H1 (cell line): ENCODE measurements at regions not wholly inside any gene's neighbourhood (a gene's known extent, or its start where the extent isn't known, plus 50 kb on each side); places are given as distances from the start of the nearest gene placed in this dataset.

ENCODE experiments used
- CREB1 ChIP-seq: IDR thresholded peaks from 2 replicates; pipeline ENCODE4 v1.6.1; 2012; ENCODE audit warnings: inconsistent platforms
- HDAC2 ChIP-seq, 2 experiments: fragments of 300-600 bp in 1 of 2; sonication (generic) in 1 of 2; IDR thresholded peaks; 2 replicates each; pipeline ENCODE4 v1.6.1; 2011 to 2012; ENCODE audit warnings: low read depth in 2 of 2, low read length in 2 of 2, mild to moderate bottlenecking in 2 of 2, moderate library complexity in 2 of 2, borderline replicate concordance in 1 of 2, inconsistent platforms in 1 of 2
- MAFK ChIP-seq: IDR thresholded peaks from 2 replicates; pipeline ENCODE4 v1.6.1; 2012; ENCODE audit warnings: low read depth, mild to moderate bottlenecking, improper control_type of control experiment, low read length
- POLR2A ChIP-seq, 2 experiments: IDR thresholded peaks; 1 replicate in 1 of 2; 2 replicates in 1 of 2; pipeline ENCODE4 v1.6.1; 2011; ENCODE audit warnings: low read depth in 2 of 2, low read length in 2 of 2, mild to moderate bottlenecking in 2 of 2; ENCODE audit errors: control extremely low read depth in 1 of 2
- POLR2AphosphoS5 ChIP-seq: IDR thresholded peaks from 2 replicates; pipeline ENCODE4 v1.6.1; 2011; ENCODE audit warnings: low read depth, low read length
- RAD21 ChIP-seq, 2 experiments: IDR thresholded peaks in 1 of 2; conservative IDR thresholded peaks in 1 of 2; 2 replicates each; pipeline ENCODE4 v1.6.1; 2011; ENCODE audit warnings: low read depth in 2 of 2, low read length in 2 of 2, improper control_type of control experiment in 1 of 2, inconsistent platforms in 1 of 2, mild to moderate bottlenecking in 1 of 2, moderate library complexity in 1 of 2
- RFX5 ChIP-seq: IDR thresholded peaks from 2 replicates; pipeline ENCODE4 v1.6.1; 2011; ENCODE audit warnings: low read depth, low read length, improper control_type of control experiment, borderline replicate concordance
- TF ChIP-seq, protein P1 (sequence below), 3 experiments: IDR thresholded peaks; 1 replicate in 2 of 3; 2 replicates in 1 of 3; pipeline versions ENCODE4 v1.5.1 to v1.6.1; 2011; ENCODE audit warnings: low read length in 3 of 3, mild to moderate bottlenecking in 3 of 3, inconsistent platforms in 2 of 3, low read depth in 1 of 3, moderate library complexity in 1 of 3; ENCODE audit not compliant: insufficient read depth in 1 of 3; ENCODE audit errors: control extremely low read depth in 1 of 3

DNA sequence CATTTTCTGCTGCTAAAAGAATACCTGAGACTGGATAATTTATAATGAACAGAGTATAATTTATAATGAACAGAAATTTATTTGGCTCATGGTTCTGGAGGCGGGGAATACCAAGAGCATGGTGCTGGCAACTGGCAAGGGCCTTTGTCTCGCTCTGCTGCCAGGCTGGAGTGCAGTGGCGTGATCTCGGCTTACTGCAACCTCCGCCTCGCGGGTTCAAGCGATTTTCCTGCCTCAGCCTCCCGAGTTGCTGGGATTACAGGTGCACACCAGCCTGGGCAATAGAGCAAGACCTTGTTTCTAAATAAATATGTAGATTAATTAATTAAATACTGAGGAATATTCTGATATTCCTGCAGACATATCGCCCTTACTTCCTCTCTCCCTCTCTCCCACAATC is 1610.8 kb downstream of the SUCLG1 start:
- TF ChIP-seq POLR2AphosphoS5 (no peak), MAFK (no peak), RFX5 (no peak), POLR2A (IDR thresholded peaks at IDR 0.05; ENCODE audit: control extremely low read depth in 1 of 2, low read depth in 2 of 2, low read length in 2 of 2) (no peak), RAD21 (IDR thresholded peaks at IDR 0.05 in 1 of 2, conservative IDR thresholded peaks at IDR 0.05 in 1 of 2; ENCODE audit: low read depth in 2 of 2, low read length in 2 of 2) (no peak), CREB1 (no peak), HDAC2 (IDR thresholded peaks at IDR 0.05; ENCODE audit: borderline replicate concordance in 1 of 2, low read depth in 2 of 2, low read length in 2 of 2) (no peak)
- TF ChIP-seq, protein P1, sequence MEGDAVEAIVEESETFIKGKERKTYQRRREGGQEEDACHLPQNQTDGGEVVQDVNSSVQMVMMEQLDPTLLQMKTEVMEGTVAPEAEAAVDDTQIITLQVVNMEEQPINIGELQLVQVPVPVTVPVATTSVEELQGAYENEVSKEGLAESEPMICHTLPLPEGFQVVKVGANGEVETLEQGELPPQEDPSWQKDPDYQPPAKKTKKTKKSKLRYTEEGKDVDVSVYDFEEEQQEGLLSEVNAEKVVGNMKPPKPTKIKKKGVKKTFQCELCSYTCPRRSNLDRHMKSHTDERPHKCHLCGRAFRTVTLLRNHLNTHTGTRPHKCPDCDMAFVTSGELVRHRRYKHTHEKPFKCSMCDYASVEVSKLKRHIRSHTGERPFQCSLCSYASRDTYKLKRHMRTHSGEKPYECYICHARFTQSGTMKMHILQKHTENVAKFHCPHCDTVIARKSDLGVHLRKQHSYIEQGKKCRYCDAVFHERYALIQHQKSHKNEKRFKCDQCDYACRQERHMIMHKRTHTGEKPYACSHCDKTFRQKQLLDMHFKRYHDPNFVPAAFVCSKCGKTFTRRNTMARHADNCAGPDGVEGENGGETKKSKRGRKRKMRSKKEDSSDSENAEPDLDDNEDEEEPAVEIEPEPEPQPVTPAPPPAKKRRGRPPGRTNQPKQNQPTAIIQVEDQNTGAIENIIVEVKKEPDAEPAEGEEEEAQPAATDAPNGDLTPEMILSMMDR (IDR thresholded peaks at IDR 0.05; ENCODE audit: control extremely low read depth in 1 of 3, insufficient read depth in 1 of 3, low read depth in 1 of 3, low read length in 3 of 3), result no peak
